COLO829 (cell line): ENCODE measurements at regions not wholly inside any gene's neighbourhood (a gene's known extent, or its start where the extent isn't known, plus 50 kb on each side); places are given as distances from the start of the nearest gene placed in this dataset.

ENCODE experiments used
- DNase-seq: peaks from one replicate; pipeline ENCODE4 v3.0.0; 2012; ENCODE audit warnings: low spot score

DNA sequence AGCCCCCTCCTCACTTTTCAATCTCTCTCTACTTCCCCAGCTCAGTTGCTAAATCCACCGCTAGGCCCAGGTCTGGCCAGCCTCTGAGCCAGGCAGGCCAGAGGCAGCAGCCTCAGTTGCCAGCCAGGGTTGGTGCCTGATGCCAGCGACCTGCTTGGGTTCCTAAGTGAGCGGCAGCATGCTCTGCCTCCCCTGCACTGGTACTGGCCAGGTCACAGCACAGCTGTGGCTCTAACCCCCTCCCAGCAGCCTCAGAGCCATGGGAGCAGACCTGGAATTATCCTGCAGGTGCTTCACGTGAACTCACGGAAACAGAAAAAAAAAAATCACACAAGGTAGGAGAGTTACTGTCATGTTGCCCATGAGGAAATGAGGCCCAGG, 82.5 kb upstream of the ATF3 start:
- no peak for DNase-seq

DNA sequence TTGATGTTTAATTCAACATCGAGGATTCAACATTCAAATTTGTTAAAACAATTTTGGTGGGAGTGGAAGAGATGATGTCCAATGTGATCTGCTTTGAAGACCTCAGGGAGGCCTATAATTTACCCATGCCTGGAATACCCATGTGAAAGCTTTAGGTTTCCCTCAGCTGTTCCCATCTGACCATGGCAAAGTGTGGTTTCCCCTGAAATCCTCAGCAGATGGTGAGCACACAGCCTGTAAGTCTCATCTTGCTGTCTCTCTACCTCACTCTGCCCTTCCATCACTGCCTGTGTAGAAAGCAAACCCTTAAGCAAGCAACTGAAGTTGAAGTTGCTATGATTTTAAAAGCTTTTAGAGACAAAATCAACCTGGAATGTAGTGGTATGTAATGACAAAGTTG, 80.1 kb upstream of the ATF3 start:
- no peak for DNase-seq

DNA sequence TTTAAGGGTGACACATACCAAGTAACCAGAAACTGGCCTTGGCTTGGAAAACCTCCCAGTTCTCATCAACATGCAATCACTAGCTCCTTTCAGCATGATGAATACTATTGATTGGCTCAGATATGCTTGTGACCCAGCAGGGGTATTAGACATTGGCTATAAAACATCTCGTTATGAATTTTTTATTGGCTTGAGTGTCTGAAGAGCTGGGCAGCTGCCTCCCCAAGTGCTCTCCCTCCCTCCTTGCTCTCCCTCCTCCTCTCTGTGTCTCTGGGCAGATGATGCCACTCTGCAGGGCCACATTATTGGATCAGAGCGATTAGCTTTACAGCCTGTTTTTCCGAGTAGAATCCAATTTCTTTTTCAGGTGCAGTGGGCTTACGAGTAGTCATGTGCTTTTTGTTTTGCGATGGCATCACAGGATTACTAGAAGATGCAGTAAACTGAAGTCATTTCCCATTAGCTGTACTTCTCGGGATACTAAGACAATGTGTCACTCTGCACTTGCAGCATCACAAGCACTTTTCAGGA, 79.3 kb upstream of the ATF3 start:
- no peak for DNase-seq

DNA sequence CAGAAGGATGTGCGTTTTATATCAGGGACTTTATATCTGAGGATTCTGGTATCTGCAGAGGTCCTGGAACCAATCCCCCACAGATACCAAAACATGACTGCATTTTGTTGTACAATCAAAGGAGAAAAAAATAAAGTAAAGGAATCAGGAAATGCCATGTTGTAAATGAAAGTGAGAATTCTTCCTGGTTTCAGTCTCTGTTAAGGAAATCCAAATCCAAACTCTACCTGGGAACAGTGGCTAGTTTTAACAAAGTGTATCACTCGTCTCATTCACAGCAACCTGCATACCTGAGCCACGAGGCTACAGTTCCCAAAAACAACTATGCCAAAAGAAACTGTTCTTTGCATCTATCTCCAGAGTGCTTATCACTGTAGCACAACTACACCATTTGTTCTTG, 77.3 kb upstream of the ATF3 start:
- DNase-seq: no peak

DNA sequence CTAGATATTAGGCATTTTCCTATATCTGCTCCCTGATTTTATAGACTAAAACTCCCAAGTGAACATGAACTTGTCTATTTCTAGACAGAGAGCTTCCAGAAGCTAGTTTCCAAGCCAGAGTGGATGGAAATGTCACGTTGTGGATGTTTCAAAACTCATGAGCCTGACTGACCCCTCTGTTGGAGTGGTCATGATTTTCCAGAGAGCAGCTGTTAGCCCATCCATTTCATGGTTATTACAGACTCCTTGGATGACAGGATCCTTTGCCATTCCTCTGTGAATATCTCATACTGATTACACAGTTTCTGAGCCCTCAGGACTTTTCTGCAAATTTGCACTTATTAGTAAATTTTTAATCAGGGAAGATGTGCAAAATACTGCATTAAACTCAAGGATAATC, 76.8 kb upstream of the ATF3 start:
- DNase-seq: no peak

DNA sequence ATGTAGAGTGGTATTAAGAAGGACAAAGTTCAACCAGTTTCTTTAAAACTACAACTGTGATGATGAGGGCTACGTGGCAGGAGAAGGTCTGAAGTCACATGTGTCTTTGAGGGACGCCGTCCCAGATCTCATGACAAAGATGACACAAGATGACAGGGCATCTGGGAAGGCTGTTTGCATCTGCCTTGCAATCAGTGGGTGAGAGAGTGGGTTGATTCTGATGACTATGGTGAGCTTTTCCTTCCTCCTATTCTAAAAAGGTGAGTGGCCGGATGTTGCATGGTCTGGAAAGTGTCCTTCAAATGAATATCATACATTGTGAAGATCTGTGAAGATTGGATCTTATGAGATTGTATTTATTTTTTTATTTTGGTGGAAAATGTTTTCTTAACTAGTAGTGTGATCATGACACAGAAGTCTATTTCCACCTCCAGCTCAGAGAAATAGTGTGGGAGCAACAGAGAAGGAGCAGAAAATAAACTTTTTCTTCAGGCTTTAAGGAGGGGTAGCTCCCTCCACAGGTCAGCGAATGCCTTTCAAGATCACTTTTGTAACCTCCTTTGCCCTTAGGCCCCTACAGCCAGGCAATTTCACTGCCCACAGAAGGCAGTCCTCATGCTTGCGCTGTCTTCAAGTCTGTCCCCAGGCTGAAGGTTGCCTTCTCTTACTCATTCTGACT, 76.0 kb upstream of the ATF3 start:
- no peak for DNase-seq

DNA sequence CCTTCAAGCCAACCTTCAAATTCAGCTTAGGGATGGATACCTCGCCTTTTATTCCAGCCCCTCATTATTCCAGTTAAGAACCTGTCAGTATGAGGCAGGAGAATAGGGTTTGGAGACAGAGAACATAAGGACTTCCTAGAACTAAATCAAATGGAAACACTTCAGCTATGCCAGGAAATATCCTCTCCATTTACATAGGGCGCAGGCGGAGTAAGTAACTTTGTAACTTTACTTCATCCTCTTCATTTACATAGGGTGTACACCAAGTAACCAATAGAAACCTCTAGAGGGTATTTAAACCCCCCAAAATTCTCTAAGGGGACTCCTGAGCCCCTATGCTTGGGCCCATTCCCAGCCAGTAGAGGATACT, 75.4 kb upstream of the ATF3 start:
- no peak for DNase-seq

DNA sequence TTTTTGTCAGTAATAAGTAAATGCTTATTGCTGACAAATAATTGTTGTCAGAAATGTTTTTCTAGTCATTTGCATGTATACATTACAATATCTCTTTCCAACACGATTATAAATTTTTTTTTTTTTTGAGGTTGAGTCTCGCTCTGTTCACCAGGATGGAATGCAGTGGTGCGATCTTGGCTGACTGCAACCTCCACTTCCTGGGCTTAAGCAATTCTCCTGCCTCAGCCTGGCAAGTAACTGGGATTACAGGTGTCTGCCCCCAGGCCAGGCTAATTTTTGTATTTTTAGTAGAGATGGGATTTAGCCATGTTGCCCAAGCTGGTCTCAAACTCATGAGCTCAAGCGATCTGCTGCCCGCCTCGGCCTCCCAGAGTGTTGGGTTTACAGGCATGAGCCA, 72.0 kb upstream of the ATF3 start:
- DNase-seq: no peak

DNA sequence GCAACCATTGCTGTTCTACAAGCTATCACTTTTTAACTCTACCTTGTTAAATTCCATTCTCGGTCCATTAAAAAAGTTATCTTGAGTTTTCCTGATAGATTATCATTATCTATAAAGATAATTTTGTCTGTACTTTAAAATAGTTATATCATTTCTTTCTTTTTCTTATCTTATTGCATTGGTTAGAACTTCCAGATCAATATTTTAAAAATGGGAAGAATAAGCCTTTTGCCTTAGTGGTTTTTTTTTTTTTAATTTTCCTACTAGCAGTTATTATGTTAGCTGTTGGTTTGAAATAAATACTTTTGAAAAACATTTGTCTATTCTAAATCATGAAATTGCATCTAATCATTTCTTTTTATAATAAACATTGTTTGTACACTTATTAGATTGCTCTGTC, 71.0 kb upstream of the ATF3 start:
- no peak for DNase-seq

DNA sequence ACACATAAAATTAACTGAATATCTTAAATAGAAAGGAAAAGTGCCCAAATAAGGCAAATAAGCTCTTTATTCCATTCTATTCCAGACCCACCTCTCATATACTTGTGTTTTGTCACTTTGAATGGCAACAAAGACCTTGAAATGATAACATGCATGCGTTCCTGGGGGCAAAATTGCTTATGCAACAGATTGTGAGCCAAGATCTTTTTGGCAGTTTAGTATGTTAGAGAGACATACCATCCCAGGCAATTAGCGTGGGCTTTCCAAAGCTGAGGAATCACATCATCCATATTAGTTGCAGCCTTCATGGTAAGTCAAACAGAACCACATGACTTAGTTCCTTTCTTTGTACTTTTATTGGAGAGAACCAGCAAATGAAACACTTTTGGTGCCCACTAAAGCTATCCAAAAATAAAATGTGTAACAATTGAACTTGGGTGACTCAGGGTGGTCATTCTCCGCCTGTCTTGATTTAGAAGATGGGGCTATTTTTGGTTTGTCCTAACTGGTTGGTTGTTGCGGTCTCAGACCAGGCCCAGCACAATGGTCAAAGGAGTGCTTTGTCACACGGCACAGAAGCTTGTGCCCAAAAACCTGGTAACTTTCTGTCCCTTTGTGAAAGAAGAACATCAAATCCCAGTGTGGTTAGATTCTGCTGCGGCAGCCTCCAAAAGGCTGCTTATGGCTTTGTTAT, 68.7 kb upstream of the ATF3 start:
- DNase-seq: no peak

DNA sequence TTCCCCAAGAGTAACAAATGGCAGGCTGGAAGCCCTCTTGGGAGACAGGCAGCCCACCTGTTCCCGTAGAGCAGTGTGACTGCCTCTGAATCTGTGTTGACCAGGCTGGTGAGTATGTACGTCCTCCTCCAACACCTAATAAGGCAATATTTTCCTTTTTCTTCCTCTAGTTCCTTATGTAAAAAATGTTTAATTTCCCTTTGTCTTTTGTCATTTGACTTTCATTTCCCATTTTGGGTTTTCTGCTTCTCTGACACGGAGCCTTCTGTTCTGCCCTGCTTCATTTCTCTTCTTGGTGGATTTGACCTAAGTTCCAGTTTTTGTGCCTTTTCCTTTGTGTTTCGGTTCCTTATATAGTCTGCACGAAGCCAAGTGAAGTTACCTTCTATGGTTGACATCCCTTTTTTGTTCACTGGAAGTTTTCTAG, 65.8 kb upstream of the ATF3 start:
- DNase-seq: no peak

DNA sequence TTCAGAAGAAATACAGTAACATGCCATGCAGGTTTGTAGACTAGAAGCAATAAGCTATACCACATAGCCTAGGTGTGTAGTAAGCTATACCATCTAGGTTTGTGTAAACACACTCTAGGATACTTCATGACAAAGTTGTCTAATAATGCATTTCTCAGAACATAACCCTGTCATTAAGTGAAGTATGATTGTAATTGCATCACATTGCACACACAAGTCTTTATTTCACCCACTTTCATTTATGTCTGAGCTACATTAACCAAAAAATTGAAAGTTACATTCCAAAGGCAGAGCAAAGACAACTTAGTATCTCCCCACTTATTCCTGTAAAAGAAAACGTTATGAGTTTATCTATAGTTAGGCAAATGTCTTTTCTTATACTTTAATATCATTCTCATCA, 64.5 kb upstream of the ATF3 start:
- DNase-seq: no peak

DNA sequence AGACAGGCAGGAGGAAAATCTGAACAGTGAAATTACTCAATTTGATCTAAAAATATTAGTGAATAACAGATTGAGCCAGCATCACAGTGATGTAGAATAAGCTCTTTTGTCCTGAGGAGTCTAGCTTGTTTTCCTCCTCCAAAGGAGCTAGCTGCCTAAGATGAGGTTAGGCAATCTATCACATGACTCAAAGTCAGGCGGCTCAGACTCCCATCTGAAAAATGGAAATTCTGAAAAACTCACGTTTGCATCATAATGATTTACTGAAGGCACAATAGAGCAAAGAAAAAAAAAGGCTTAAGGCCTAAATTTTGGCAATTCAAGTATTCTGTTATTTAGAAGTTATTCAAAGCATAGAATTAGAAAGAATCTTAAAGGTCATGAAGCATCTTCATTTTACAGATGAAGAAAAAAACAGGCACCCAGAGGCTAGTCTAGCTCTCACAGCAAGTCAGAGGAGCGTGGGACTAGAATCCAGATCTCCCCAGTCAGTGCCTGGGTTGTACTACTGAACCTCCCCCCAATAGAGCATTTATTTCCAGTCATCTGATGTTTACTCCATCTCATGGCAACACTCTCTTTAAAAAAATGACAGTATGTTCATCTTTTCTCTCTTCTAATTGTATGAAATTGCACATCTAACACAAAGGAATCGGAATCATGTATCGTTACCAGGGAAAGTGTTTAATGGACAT, 62.5 kb upstream of the ATF3 start:
- DNase-seq: peak; percentile 81

DNA sequence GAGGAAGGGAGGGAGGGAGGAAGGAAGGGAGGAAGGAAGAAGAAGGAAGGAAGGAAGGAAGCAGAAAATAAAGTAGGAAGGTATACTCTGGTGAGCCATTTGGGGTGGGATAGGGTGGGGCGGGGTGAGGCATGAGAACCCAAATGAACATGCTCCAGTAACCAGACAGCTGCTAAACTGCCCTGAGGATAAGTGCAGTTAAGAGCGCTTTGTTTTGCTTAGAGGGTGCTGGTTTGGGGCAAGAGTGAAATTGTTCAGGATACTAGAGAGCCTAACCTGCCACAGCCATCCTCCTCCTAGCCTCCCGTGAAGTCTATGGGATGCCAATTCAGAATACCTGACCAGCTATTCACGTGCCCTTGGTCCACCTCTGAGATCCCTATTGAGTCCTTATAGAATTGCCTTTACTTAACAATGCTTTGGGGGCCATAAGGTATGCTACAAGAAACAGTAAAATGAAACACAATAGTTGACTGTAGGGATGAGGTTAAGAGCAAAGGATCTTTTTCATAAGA, 59.0 kb upstream of the ATF3 start:
- no peak for DNase-seq

DNA sequence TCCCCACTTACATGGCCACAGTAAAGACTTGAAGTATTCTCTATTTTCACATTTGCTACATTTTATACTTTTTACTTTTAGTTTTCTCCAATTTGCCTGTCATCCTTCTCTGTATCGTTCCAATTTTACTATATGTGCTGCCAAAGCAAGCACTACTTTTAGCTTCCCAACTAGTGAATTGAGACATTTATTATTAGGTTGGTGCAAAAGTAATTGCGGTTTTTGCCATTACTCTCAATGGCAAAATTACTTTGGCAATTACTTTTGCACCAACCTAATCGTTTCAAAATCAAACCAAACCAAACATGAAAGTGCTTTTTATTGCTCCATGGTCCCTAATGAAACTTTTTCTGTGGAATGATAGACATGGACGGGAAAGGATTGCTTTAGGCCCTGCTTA, 56.6 kb upstream of the ATF3 start:
- no peak for DNase-seq

DNA sequence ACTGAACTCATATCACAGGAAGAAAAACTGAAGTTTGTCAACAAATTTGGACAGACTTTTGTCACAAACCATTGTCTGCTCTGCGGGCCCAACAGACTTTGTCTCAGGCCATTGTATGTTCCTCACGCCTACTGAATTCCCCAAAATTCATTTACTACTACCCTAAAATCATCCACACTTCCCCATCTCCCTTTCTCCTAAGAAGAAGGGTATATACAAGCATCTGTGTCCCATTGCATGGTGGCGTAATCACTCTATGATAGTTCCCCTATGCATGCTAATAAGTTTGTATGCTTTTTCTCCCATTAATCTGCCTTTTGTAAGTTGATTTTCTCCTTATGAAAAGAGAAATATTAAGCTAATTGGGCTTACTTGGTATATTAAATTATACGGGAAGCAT, 54.9 kb upstream of the ATF3 start:
- DNase-seq: no peak

DNA sequence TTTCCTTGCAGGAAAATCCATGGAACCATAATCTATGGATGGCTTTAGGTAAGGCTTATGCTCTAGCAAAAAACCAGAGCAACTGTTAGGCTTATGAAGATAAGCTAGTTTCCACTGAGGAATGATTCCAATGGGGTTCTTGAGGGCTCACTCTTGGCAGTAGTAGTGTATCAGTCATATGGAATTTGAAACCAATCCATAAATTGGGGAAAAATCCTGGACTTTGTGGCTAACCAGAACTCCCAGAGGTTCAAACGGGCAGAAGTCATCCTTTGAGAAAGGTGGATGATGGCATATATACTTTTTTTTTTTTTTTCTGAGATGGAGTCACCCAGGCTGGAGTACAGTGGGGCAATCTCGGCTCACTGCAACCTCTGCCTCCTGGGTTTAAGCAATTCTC, 54.2 kb upstream of the ATF3 start:
- DNase-seq: no peak

DNA sequence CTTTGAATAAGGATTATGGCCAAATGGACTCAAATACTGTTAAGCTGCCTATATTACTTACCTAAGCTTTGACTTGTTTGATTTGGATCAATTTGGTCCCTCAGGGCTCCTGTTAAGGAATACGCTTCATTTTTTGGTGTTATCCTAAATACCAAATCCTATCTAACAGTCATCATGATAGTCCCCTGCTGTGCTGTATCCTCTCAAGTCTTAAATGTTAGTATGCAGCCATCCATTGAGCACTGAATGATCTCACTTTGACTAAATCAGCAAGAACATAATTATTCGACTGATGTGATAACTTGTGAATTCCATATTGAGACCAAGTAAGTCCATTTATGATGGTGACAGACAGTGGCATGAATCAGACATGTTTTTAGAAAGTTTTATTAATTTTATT, 53.1 kb upstream of the ATF3 start:
- no peak for DNase-seq

DNA sequence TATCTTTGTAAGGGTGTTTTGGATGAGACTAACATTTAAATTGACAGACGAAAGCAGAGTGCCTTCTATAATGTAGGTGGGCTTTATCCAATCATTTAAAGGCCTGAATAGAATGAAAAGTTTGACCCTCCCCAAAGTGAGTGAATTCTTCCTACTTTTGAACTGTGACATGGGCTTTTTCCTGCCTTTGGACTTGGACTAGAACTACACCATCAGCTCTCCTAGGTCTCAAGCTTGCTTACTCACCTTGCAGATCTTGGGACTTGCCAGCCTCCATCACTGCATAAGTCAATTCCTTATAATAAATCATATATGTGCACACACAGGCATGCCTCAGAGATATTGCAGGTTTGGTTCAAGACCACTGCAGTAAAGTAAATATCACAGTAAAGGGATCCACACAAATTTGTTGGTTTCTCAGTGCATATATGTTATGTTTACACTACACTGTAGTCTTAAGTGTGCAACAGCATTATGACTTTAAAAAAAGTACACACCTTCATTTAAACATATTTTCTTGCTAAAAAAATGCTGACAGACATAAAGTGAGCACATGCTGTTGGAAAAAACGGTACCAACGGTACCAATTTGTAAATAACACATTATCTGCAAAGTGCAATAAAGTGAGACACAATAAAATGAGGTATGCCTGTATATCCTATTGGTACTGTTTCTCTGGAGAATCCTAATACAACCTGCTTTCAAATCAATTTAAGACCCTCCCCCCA, 51.6 kb upstream of the ATF3 start:
- no peak for DNase-seq

DNA sequence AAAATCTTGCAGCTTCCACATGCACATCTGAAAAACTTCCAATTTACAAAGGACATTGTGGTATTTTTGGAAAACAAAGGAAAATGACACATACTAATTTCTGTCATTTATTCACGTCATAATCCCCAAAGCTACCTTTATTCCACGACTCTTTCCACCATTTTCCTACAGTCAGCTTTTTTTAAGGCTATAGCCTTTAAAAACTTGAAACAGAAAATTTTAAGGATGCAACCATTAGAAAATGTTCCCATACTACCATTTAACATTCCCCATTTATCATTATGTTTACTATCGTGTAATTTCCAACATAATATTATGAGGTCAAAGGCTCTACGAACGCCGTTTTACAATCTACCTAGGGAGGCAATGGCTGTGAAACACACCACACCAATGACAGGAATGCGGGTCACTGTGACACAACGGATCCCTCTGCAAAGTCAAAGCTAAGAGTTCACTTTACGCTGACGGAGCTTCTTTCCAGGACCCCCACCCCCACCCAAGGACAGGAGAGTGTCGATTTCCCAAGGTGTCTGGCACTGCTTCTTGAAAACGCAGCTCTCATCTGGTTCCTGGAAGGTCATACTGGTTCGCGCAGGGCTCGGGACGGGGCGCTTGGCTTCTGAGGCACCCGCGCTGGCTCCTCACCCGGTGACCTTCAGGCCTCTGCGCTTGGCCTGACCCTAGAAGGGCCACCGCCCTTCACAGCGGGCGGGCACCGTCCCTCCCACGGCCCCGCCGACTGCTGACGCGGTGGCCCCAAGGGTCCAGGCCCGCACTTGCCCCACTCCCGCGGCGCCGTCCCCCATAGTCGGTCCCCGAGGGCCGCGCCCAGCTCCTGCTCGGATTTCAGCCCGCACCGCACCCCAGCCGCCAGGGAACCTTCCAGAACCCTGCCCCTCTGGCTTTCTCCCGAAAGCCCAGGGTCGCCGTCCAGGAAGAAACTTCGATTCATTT, 50.5 kb upstream of the ATF3 start:
- no peak for DNase-seq
